Astrocyte (in vitro differentiated cells and primary cell): ENCODE measurements at regions not wholly inside any gene's neighbourhood (a gene's known extent, or its start where the extent isn't known, plus 50 kb on each side); places are given as distances from the start of the nearest gene placed in this dataset.

Experiments
- CTCF ChIP-seq: IDR thresholded peaks from 2 replicates; pipeline ENCODE4 v1.5.1; 2011; ENCODE audit warnings: low read depth, mild to moderate bottlenecking, inconsistent platforms, low read length, moderate library complexity; ENCODE audit not compliant: insufficient read depth
- EZH2 ChIP-seq: IDR thresholded peaks from 2 replicates; pipeline ENCODE4 v1.6.1; 2012; ENCODE audit warnings: mild to moderate bottlenecking, low read length, inconsistent platforms; ENCODE audit not compliant: insufficient read depth

DNA sequence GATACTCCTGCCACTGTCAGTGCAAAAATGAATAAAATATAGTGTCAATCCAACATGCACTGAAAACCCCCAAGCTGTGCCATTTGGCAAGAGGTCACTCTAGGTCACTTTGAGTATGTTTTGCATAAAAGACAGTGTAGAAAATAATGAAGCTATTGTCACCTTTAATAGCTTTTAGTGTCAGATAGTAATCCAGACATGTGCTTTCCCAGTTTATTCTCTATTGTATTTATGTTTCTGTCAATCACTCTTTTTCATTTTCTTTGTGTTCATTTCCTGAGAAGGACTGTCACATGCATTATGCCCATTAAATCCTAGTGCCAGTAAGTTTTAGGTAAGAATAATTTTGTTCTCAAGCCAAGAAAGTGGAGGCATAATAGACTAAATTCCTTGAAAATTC lies 1073.9 kb upstream of the CDH2 start:
- no peak for TF ChIP-seq CTCF
- no peak for TF ChIP-seq EZH2
